OCI-LY3 (cell line): ENCODE measurements at regions not wholly inside any gene's neighbourhood (a gene's known extent, or its start where the extent isn't known, plus 50 kb on each side); places are given as distances from the start of the nearest gene placed in this dataset.

Experiments used
- CTCF ChIP-seq: fragments of 200-600, 300-600 bp; sonication (generic); IDR thresholded peaks from 2 replicates; pipeline ENCODE4 v1.5.1; 2014; ENCODE audit warnings: antibody characterized with exemption, low read length, low read depth
- EZH2phosphoT487 ChIP-seq: fragments of 200-600 bp; shearing (Covaris generic); IDR thresholded peaks from 2 replicates; pipeline ENCODE4 v1.6.1; 2018; ENCODE audit warnings: antibody characterized with exemption, mixed run types, low read depth

DNA sequence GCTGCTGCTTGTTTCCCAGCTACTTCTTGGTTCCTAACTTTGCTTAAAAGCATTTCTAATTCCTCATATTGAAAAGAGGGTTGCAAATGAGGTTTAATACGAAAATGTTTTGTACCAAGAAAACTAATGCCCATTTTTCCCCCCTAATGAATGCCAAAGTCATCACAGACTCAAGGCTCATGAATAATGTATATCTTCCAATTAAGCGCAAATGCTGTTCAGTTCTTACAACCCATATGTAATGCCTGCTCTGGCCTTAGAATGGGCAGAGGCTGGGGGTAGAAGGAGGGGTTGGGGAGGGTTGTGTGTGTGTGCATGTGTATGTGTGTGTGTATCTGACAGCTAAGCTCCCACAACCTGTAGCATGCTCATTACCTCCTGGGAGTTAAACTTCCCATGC, 901.7 kb downstream of the KCNMA1 start:
- TF ChIP-seq CTCF, result no peak
- TF ChIP-seq EZH2phosphoT487, result no peak
